HEK293 (cell line): ENCODE measurements at regions not wholly inside any gene's neighbourhood (a gene's known extent, or its start where the extent isn't known, plus 50 kb on each side); places are given as distances from the start of the nearest gene placed in this dataset.

Experiments used
- HOXD13 ChIP-seq: sonication (generic); formaldehyde crosslinking; IDR thresholded peaks from 2 replicates; pipeline ENCODE4 v1.8.0; 2022; ENCODE audit warnings: missing genetic modification reagents, borderline replicate concordance
- ZNF133 ChIP-seq: fragments of 450-650 bp; formaldehyde crosslinking; IDR thresholded peaks from 2 replicates; pipeline ENCODE4 v1.5.1; 2016; ENCODE audit warnings: missing biosample characterization, missing genetic modification characterization
- ZNF221 ChIP-seq: fragments of 450-650 bp; formaldehyde crosslinking; IDR thresholded peaks from 2 replicates; pipeline ENCODE4 v1.5.1; 2017; ENCODE audit warnings: missing biosample characterization, missing genetic modification characterization, borderline replicate concordance
- ZNF274 ChIP-seq, 2 experiments: fragments of 200-500 bp in 1 of 2; fragments of 450-650 bp in 1 of 2; sonication (Bioruptor generic) in 1 of 2; formaldehyde crosslinking in 1 of 2; IDR thresholded peaks; 2 replicates each; pipeline versions ENCODE4 v1.5.1 to v1.6.1; 2014 to 2016; ENCODE audit warnings: borderline replicate concordance in 1 of 2, inconsistent platforms in 1 of 2, low read length in 1 of 2, missing biosample characterization in 1 of 2, missing genetic modification characterization in 1 of 2
- ZNF670 ChIP-seq: fragments of 450-650 bp; formaldehyde crosslinking; IDR thresholded peaks from 2 replicates; pipeline ENCODE4 v1.5.1; 2016; ENCODE audit warnings: missing biosample characterization, missing genetic modification characterization, low read depth
- TF ChIP-seq, protein P1 (sequence below): fragments of 450-650 bp; formaldehyde crosslinking; IDR thresholded peaks from 2 replicates; pipeline ENCODE4 v1.5.1; 2016; ENCODE audit warnings: missing biosample characterization, missing genetic modification characterization
- TF ChIP-seq, protein P2 (sequence below): fragments of 450-650 bp; formaldehyde crosslinking; IDR thresholded peaks from 2 replicates; pipeline ENCODE4 v1.5.1; 2016; ENCODE audit warnings: missing biosample characterization, missing genetic modification characterization

DNA sequence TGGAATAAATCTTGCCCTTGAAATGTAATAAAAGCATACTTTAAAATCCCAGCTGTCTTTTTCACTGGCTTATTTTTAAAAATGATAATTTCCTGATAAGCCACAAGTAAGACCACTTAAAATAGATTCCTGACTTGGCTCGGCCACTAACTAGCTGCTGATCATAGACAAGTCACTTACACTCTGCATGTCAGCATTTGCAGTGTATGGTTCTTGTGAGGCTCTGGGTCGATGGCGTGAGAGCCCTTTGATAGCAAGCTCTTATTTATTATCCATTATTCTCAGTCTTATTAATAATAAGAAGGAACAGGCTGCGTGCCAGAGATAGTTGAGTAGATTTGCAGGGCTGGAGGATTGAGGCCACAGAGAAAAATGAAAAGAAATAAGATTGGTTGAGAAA, 110.7 kb upstream of the IL12B start:
- TF ChIP-seq ZNF274 (IDR thresholded peaks at IDR 0.05; ENCODE audit: low read length) = no peak
- no peak for TF ChIP-seq ZNF274 (tag by site-specific recombination; IDR thresholded peaks at IDR 0.05; ENCODE audit: borderline replicate concordance)
- no peak for TF ChIP-seq ZNF133 (tag by site-specific recombination)
- TF ChIP-seq, protein P1, sequence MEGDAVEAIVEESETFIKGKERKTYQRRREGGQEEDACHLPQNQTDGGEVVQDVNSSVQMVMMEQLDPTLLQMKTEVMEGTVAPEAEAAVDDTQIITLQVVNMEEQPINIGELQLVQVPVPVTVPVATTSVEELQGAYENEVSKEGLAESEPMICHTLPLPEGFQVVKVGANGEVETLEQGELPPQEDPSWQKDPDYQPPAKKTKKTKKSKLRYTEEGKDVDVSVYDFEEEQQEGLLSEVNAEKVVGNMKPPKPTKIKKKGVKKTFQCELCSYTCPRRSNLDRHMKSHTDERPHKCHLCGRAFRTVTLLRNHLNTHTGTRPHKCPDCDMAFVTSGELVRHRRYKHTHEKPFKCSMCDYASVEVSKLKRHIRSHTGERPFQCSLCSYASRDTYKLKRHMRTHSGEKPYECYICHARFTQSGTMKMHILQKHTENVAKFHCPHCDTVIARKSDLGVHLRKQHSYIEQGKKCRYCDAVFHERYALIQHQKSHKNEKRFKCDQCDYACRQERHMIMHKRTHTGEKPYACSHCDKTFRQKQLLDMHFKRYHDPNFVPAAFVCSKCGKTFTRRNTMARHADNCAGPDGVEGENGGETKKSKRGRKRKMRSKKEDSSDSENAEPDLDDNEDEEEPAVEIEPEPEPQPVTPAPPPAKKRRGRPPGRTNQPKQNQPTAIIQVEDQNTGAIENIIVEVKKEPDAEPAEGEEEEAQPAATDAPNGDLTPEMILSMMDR (tag by site-specific recombination) = no peak
- no peak for TF ChIP-seq ZNF221 (tag by site-specific recombination)
- no peak for TF ChIP-seq ZNF670
- TF ChIP-seq, protein P2, sequence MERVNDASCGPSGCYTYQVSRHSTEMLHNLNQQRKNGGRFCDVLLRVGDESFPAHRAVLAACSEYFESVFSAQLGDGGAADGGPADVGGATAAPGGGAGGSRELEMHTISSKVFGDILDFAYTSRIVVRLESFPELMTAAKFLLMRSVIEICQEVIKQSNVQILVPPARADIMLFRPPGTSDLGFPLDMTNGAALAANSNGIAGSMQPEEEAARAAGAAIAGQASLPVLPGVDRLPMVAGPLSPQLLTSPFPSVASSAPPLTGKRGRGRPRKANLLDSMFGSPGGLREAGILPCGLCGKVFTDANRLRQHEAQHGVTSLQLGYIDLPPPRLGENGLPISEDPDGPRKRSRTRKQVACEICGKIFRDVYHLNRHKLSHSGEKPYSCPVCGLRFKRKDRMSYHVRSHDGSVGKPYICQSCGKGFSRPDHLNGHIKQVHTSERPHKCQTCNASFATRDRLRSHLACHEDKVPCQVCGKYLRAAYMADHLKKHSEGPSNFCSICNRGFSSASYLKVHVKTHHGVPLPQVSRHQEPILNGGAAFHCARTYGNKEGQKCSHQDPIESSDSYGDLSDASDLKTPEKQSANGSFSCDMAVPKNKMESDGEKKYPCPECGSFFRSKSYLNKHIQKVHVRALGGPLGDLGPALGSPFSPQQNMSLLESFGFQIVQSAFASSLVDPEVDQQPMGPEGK (tag by site-specific recombination) = no peak
- TF ChIP-seq HOXD13 = no peak
